Astrocyte (in vitro differentiated cells and primary cell): ENCODE measurements at regions not wholly inside any gene's neighbourhood (a gene's known extent, or its start where the extent isn't known, plus 50 kb on each side); places are given as distances from the start of the nearest gene placed in this dataset.

Experiments used
- DNase-seq: peaks from one replicate; pipeline ENCODE4 v3.0.0-alpha.2; 2010; ENCODE audit warnings: low read depth
- FAIRE-seq: peaks from 2 replicates; lab custom pipeline; 2011; peaks lifted over from hg19 to GRCh38; lab: Jason Lieb, UNC
- H2AFZ ChIP-seq: 2 replicates; pipeline ENCODE4 v1.6.0; 2012; ENCODE audit warnings: low read depth, low read length, inconsistent platforms
- H3K27ac ChIP-seq: 2 replicates; pipeline ENCODE4 v1.5.1; 2011; ENCODE audit warnings: low read depth, low read length, inconsistent platforms
- H3K27me3 ChIP-seq: 2 replicates; pipeline ENCODE4 v1.6.0; 2011; ENCODE audit warnings: low read length, inconsistent platforms; ENCODE audit not compliant: insufficient read depth
- H3K36me3 ChIP-seq: 2 replicates; pipeline ENCODE4 v1.5.1; 2011; ENCODE audit warnings: low read length, inconsistent platforms; ENCODE audit not compliant: insufficient read depth
- H3K4me1 ChIP-seq: 2 replicates; pipeline ENCODE4 v1.5.1; 2011; ENCODE audit warnings: low read length, inconsistent platforms; ENCODE audit not compliant: insufficient read depth
- H3K4me2 ChIP-seq: 2 replicates; pipeline ENCODE4 v1.6.0; 2012; ENCODE audit warnings: low read length, inconsistent platforms
- H3K4me3 ChIP-seq: 2 replicates; pipeline ENCODE4 v1.5.1; 2011; ENCODE audit warnings: low read depth, mild to moderate bottlenecking, low read length, inconsistent platforms; ENCODE audit not compliant: insufficient read depth
- H3K79me2 ChIP-seq: 2 replicates; pipeline ENCODE4 v1.6.0; 2012; ENCODE audit warnings: mild to moderate bottlenecking, low read length, inconsistent platforms; ENCODE audit not compliant: insufficient read depth
- H3K9ac ChIP-seq: 2 replicates; pipeline ENCODE4 v1.6.0; 2012; ENCODE audit warnings: mild to moderate bottlenecking, low read length, inconsistent platforms
- H3K9me3 ChIP-seq: 2 replicates; pipeline ENCODE4 v1.5.1; 2012; ENCODE audit warnings: low read depth, mild to moderate bottlenecking, low read length, inconsistent platforms; ENCODE audit not compliant: insufficient read depth
- H4K20me1 ChIP-seq: 2 replicates; pipeline ENCODE4 v1.6.0; 2012; ENCODE audit warnings: low read length, inconsistent platforms; ENCODE audit not compliant: insufficient read depth
- H3K27ac Mint-ChIP-seq: one replicate; pipeline ENCODE4 v1.8.0; 2021; ENCODE audit warnings: mild to moderate bottlenecking, mixed read lengths; ENCODE audit not compliant: unreplicated experiment
- H3K27me3 Mint-ChIP-seq: one replicate; pipeline ENCODE4 v1.8.0; 2021; ENCODE audit warnings: low read depth, mixed read lengths; ENCODE audit not compliant: unreplicated experiment
- H3K36me3 Mint-ChIP-seq: one replicate; pipeline ENCODE4 v1.8.0; 2021; ENCODE audit warnings: low read depth, mixed read lengths; ENCODE audit not compliant: unreplicated experiment
- H3K4me1 Mint-ChIP-seq: one replicate; pipeline ENCODE4 v1.8.0; 2021; ENCODE audit warnings: low read depth, mixed read lengths; ENCODE audit not compliant: unreplicated experiment
- H3K4me3 Mint-ChIP-seq: one replicate; pipeline ENCODE4 v1.8.0; 2021; ENCODE audit warnings: mild to moderate bottlenecking, moderate library complexity, mixed read lengths; ENCODE audit not compliant: unreplicated experiment
- H3K9me3 Mint-ChIP-seq: one replicate; pipeline ENCODE4 v1.8.0; 2021; ENCODE audit warnings: mild to moderate bottlenecking, mixed read lengths; ENCODE audit not compliant: unreplicated experiment
- CTCF ChIP-seq: IDR thresholded peaks from 2 replicates; pipeline ENCODE4 v1.5.1; 2011; ENCODE audit warnings: low read depth, mild to moderate bottlenecking, inconsistent platforms, low read length, moderate library complexity; ENCODE audit not compliant: insufficient read depth
- EZH2 ChIP-seq: IDR thresholded peaks from 2 replicates; pipeline ENCODE4 v1.6.1; 2012; ENCODE audit warnings: mild to moderate bottlenecking, low read length, inconsistent platforms; ENCODE audit not compliant: insufficient read depth

- H2AFZ ChIP-seq: no peak overlapping the region
- FAIRE-seq (no peak), DNase-seq (peak; percentile 4)
- no peak overlapping the region for H3K4me3 ChIP-seq
- Mint-ChIP-seq H3K36me3 (no peaks in the 10 kb centered on the region), H3K27me3 (peaks cover 2% of the 10 kb centered on the region), H3K4me3 (no peak overlapping the region), H3K9me3 (peaks cover 3% of the 10 kb centered on the region), H3K4me1 (peaks cover 12% of the 10 kb centered on the region), H3K27ac (no peak overlapping the region)
- no peaks in the 10 kb centered on the region for H3K4me1 ChIP-seq
- peak overlapping the region; percentile 12 for H3K4me2 ChIP-seq
- H3K27me3 ChIP-seq: no peaks in the 10 kb centered on the region
- no peaks in the 10 kb centered on the region for H4K20me1 ChIP-seq
- no peaks in the 10 kb centered on the region for H3K79me2 ChIP-seq
- no peaks in the 10 kb centered on the region for H3K36me3 ChIP-seq
- no peaks in the 10 kb centered on the region for H3K9me3 ChIP-seq
- H3K27ac ChIP-seq: no peak overlapping the region
- TF ChIP-seq EZH2 (no peak), CTCF (no peak)
- no peak overlapping the region for H3K9ac ChIP-seq
Observed at GRCh38 chr4:14446311-14446710, 556.0 kb upstream of the CPEB2 start.

- Histone ChIP-seq H3K4me1 (no peaks in the 10 kb centered on the region), H3K9ac (no peak overlapping the region), H3K27me3 (no peaks in the 10 kb centered on the region), H3K9me3 (no peaks in the 10 kb centered on the region), H3K27ac (no peak overlapping the region), H2AFZ (no peak overlapping the region), H4K20me1 (no peaks in the 10 kb centered on the region), H3K79me2 (no peaks in the 10 kb centered on the region), H3K4me2 (no peak overlapping the region), H3K4me3 (no peak overlapping the region), H3K36me3 (no peaks in the 10 kb centered on the region)
- peaks cover 3% of the 10 kb centered on the region for H3K9me3 Mint-ChIP-seq
- H3K27me3 Mint-ChIP-seq: peaks cover 2% of the 10 kb centered on the region
- TF ChIP-seq EZH2 (no peak), CTCF (no peak)
- DNase-seq (no peak), FAIRE-seq (no peak)
- no peaks in the 10 kb centered on the region for H3K36me3 Mint-ChIP-seq
- H3K27ac Mint-ChIP-seq: no peak overlapping the region
- H3K4me1 Mint-ChIP-seq: peaks cover 12% of the 10 kb centered on the region
- H3K4me3 Mint-ChIP-seq: no peak overlapping the region
Observed at GRCh38 chr4:14446904-14447303, 555.4 kb upstream of the CPEB2 start.

GRCh38 chr4:14449308-14449707 lies 553.0 kb upstream of the CPEB2 start:
- FAIRE-seq (no peak), DNase-seq (no peak)
- no peak overlapping the region for H3K27ac Mint-ChIP-seq
- H3K4me3 Mint-ChIP-seq: no peak overlapping the region
- TF ChIP-seq EZH2 (no peak), CTCF (no peak)
- H3K9ac ChIP-seq: no peak overlapping the region
- peaks cover 3% of the 10 kb centered on the region for H3K9me3 Mint-ChIP-seq
- no peaks in the 10 kb centered on the region for H3K36me3 ChIP-seq
- no peaks in the 10 kb centered on the region for H3K79me2 ChIP-seq
- H3K4me2 ChIP-seq: no peak overlapping the region
- no peaks in the 10 kb centered on the region for H3K27me3 ChIP-seq
- no peaks in the 10 kb centered on the region for H3K4me1 ChIP-seq
- H3K27me3 Mint-ChIP-seq: peaks cover 4% of the 10 kb centered on the region
- H3K9me3 ChIP-seq: no peaks in the 10 kb centered on the region
- H3K4me1 Mint-ChIP-seq: peaks cover 12% of the 10 kb centered on the region
- no peaks in the 10 kb centered on the region for H4K20me1 ChIP-seq
- no peak overlapping the region for H3K4me3 ChIP-seq
- no peaks in the 10 kb centered on the region for H3K36me3 Mint-ChIP-seq
- no peak overlapping the region for H2AFZ ChIP-seq
- H3K27ac ChIP-seq: no peak overlapping the region
